ENCODE measurements at regions not wholly inside any gene's neighbourhood (a gene's known extent, or its start where the extent isn't known, plus 50 kb on each side); places are given as distances from the start of the nearest gene placed in this dataset.
"Not testable (repeated sequence)": the region's sequence is repeated elsewhere in the genome, so short reads cannot be mapped to it uniquely, and the experiment has no call there.

- H3K27ac ChIP-seq, result no peak overlapping the region
- 93 to 97% methylated on average over 2 of the region's 2 CpGs for WGBS, 2 donors
Observed at GRCh38 chr1:232351335-232351734, 278.6 kb downstream of the SIPA1L2 start.

GRCh38 chr1:232346844-232347243 lies 283.1 kb downstream of the SIPA1L2 start:
- H3K4me1 ChIP-seq, result no peaks in the 10 kb centered on the region
- TF ChIP-seq CTCF (IDR thresholded peaks at IDR 0.05), result no peak
- TF ChIP-seq POLR2A (IDR thresholded peaks at IDR 0.05), result no peak
- H3K27ac ChIP-seq, result no peak overlapping the region
- 96 to 100% methylated on average over 1 of the region's 1 CpG for WGBS, 2 donors
- no peaks in the 10 kb centered on the region for H3K36me3 ChIP-seq
- H3K27me3 ChIP-seq, result no peaks in the 10 kb centered on the region
- H3K4me3 ChIP-seq (replicated peaks in 1 of 3), result no peak overlapping the region
- H3K9me3 ChIP-seq, result no peaks in the 10 kb centered on the region
- intact Hi-C loops (cut with DNase I), result no loop called here
- DNase-seq, result no peak

More at GRCh38 chr1:232351335-232351734, 278.6 kb downstream of the SIPA1L2 start:
- TF ChIP-seq CTCF (IDR thresholded peaks at IDR 0.05), result no peak
- no peak for TF ChIP-seq POLR2A (IDR thresholded peaks at IDR 0.05)
- Histone ChIP-seq H3K9me3 (no peaks in the 10 kb centered on the region), H3K4me1 (no peaks in the 10 kb centered on the region), H3K27me3 (no peaks in the 10 kb centered on the region), H3K36me3 (no peaks in the 10 kb centered on the region), H3K4me3 (replicated peaks in 1 of 3) (no peak overlapping the region)
- intact Hi-C loops (cut with DNase I), result no loop called here
- no peak for DNase-seq

DNA sequence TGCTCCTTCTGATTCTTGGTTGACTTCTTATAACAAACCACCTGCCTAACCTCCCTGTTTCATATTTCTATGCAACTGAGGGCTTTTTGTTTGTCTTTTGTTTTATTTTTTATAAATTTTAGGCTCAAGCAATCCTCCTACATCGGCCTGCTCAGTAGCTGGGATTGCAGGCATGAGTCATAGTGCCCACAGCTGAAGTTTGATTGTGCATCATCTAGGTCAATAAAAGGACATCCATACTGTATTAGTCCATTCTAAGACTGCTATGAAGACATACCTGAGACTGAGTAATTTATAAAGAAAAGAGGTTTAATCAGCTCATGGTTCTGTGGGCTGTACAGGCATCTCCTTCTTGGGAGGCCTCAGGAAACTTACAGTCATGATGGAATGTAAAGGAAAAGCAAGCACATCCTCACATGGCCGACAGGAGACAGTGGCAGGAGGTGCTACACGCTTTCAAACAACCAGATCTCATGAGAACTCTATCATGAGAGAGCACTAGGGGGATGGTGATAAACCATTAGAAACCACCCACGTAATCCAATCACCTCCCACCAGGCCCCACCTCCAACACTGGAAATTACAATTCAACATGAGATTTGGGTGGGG lies 285.0 kb downstream of the SIPA1L2 start:
- no peaks in the 10 kb centered on the region for H3K4me1 ChIP-seq
- H3K27me3 ChIP-seq, result no peaks in the 10 kb centered on the region
- no peak for DNase-seq
- no peak overlapping the region for H3K27ac ChIP-seq
- WGBS, 2 donors, result 81 to 92% methylated on average over 4 of the region's 4 CpGs
- H3K4me3 ChIP-seq (replicated peaks in 1 of 3), result no peak overlapping the region
- H3K9me3 ChIP-seq, result no peaks in the 10 kb centered on the region
- intact Hi-C loops (cut with DNase I), result no loop called here
- H3K36me3 ChIP-seq, result no peaks in the 10 kb centered on the region
- no peak for TF ChIP-seq CTCF (IDR thresholded peaks at IDR 0.05)
- no peak for TF ChIP-seq POLR2A (IDR thresholded peaks at IDR 0.05)

- H3K4me3 ChIP-seq (replicated peaks in 1 of 3); DNase-seq; H3K36me3 ChIP-seq; H3K27me3 ChIP-seq; intact Hi-C loops (cut with DNase I); H3K4me1 ChIP-seq; H3K9me3 ChIP-seq; H3K27ac ChIP-seq: not testable (repeated sequence)
- 88 to 94% methylated on average over 3 of the region's 3 CpGs for WGBS, 2 donors
Observed at GRCh38 chr1:232344186-232344585, 285.7 kb downstream of the SIPA1L2 start.

DNA sequence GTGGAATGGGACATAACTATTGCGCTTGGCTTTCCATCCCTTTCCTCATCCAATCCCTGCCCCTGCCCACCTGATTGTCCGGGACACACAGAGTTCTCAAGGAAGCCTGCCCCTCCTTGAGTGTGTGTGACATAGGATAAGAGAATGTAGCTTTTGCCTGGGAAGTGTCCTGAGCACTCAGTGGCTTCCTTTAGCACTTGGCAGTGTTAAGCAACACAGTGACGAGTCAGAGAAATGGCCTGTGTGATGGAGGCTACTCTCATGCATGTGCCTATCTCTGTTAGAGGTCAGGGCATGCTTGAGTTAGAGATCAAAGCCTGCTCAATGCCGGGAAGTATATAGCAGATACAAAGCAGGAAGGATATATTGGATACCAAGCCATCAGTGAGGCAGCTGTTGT lies 289.5 kb downstream of the SIPA1L2 start:
- no peak overlapping the region for H3K27ac ChIP-seq
- 83 to 86% methylated on average over 4 of the region's 4 CpGs for WGBS, 2 donors
- H3K36me3 ChIP-seq, result no peaks in the 10 kb centered on the region
- no peaks in the 10 kb centered on the region for H3K9me3 ChIP-seq
- H3K4me1 ChIP-seq, result peaks cover 0 to 8% of the 10 kb centered on the region in 2 donors
- no peak overlapping the region for H3K4me3 ChIP-seq (replicated peaks in 1 of 3)
- intact Hi-C loops (cut with DNase I), result no loop called here
- no peak for TF ChIP-seq POLR2A (IDR thresholded peaks at IDR 0.05)
- TF ChIP-seq CTCF (IDR thresholded peaks at IDR 0.05), result no peak
- no peaks in the 10 kb centered on the region for H3K27me3 ChIP-seq
- no peak for DNase-seq
